Fibroblast of lung (primary cell): ENCODE measurements at regions not wholly inside any gene's neighbourhood (a gene's known extent, or its start where the extent isn't known, plus 50 kb on each side); places are given as distances from the start of the nearest gene placed in this dataset.

Experiments
- DNase-seq, 2 donors: peaks; one replicate each; pipeline versions ENCODE4 v3.0.0 to v3.0.0-alpha.2; 2010; ENCODE audit warnings: low read depth in 2 of 2
- H2AFZ ChIP-seq: 2 replicates; pipeline ENCODE4 v1.5.1; 2012; ENCODE audit warnings: low read length, control low read depth, inconsistent platforms
- H3K27ac ChIP-seq: 2 replicates; pipeline ENCODE4 v1.5.1; 2011; ENCODE audit warnings: low read length, control low read depth; ENCODE audit not compliant: insufficient read depth
- H3K27me3 ChIP-seq: 2 replicates; pipeline ENCODE4 v1.5.1; 2011; ENCODE audit warnings: mild to moderate bottlenecking, low read length; ENCODE audit not compliant: control insufficient read depth, insufficient read depth
- H3K36me3 ChIP-seq: 2 replicates; pipeline ENCODE4 v1.5.1; 2011; ENCODE audit warnings: low read length; ENCODE audit not compliant: control insufficient read depth, insufficient read depth
- H3K4me1 ChIP-seq: 2 replicates; pipeline ENCODE4 v1.5.1; 2011; ENCODE audit warnings: low read length; ENCODE audit not compliant: control insufficient read depth, insufficient read depth; ENCODE audit errors: extremely low read depth
- H3K4me2 ChIP-seq: 2 replicates; pipeline ENCODE4 v1.5.1; 2011; ENCODE audit warnings: low read length, control low read depth; ENCODE audit not compliant: insufficient read depth; ENCODE audit errors: extremely low read depth
- H3K4me3 ChIP-seq, 4 experiments: fragments of 200-600 bp in 1 of 4; sonication (generic) in 1 of 4; replicated peaks in 1 of 4; 2 replicates each; pipeline ENCODE4 v1.5.1; 2011 to 2016; ENCODE audit warnings: low read length in 4 of 4, low read depth in 3 of 4, mild to moderate bottlenecking in 3 of 4, control low read depth in 2 of 4, inconsistent platforms in 1 of 4, mixed read lengths in 1 of 4; ENCODE audit not compliant: insufficient read depth in 1 of 4; ENCODE audit errors: control extremely low read depth in 1 of 4
- H3K79me2 ChIP-seq: 2 replicates; pipeline ENCODE4 v1.5.1; 2012; ENCODE audit warnings: mild to moderate bottlenecking, low read length, inconsistent platforms; ENCODE audit not compliant: control insufficient read depth, insufficient read depth
- H3K9ac ChIP-seq: 2 replicates; pipeline ENCODE4 v1.5.1; 2011; ENCODE audit warnings: mild to moderate bottlenecking, low read length, control low read depth; ENCODE audit not compliant: insufficient read depth
- H3K9me3 ChIP-seq: 2 replicates; pipeline ENCODE4 v1.5.1; 2012; ENCODE audit warnings: low read depth, low read length; ENCODE audit not compliant: control insufficient read depth, insufficient read depth
- H4K20me1 ChIP-seq: 2 replicates; pipeline ENCODE4 v1.5.1; 2011; ENCODE audit warnings: low read length; ENCODE audit not compliant: control insufficient read depth, insufficient read depth; ENCODE audit errors: extremely low read depth
- EZH2 ChIP-seq: IDR thresholded peaks from 2 replicates; pipeline ENCODE4 v1.5.1; 2012; ENCODE audit warnings: low read length, control low read depth, mild to moderate bottlenecking; ENCODE audit errors: missing control alignments
- TF ChIP-seq, protein P1 (sequence below), 2 donors: IDR thresholded peaks in 1 of 2; conservative IDR thresholded peaks in 1 of 2; 1 replicate in 1 of 2; 2 replicates in 1 of 2; pipeline ENCODE4 v1.5.1; 2011 to 2012; ENCODE audit warnings: low read length in 2 of 2, control low read depth in 1 of 2, inconsistent platforms in 1 of 2, low read depth in 1 of 2, mild to moderate bottlenecking in 1 of 2

DNA sequence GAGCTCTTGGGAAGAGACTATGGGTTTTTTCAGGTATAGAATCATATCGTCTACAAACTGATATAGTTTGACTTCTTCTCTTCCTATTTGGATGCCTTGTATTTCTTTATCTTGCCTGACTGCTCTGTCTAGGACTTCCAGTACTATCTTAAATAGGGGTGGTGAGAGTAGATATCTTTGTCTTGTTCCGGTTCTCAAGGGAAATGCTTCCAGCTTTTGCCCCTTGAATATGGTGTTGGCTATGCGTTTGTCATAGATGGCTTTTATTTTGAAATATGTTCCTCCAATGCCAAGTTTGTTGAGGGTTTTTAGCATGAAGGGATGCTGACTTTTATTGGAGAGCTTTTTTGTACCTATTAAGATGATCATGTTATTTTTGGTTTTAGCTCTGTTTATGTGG, 170.3 kb downstream of the PTGER3 start:
- Histone ChIP-seq H3K9me3 (no peaks in the 10 kb centered on the region), H3K36me3 (no peaks in the 10 kb centered on the region), H3K4me1 (no peaks in the 10 kb centered on the region), H3K4me2 (no peak overlapping the region), H3K9ac (no peak overlapping the region), H4K20me1 (no peaks in the 10 kb centered on the region), H2AFZ (no peak overlapping the region), H3K4me3 (no peak overlapping the region), H3K27ac (no peak overlapping the region), H3K79me2 (no peaks in the 10 kb centered on the region), H3K27me3 (no peaks in the 10 kb centered on the region)
- TF ChIP-seq, protein P1, sequence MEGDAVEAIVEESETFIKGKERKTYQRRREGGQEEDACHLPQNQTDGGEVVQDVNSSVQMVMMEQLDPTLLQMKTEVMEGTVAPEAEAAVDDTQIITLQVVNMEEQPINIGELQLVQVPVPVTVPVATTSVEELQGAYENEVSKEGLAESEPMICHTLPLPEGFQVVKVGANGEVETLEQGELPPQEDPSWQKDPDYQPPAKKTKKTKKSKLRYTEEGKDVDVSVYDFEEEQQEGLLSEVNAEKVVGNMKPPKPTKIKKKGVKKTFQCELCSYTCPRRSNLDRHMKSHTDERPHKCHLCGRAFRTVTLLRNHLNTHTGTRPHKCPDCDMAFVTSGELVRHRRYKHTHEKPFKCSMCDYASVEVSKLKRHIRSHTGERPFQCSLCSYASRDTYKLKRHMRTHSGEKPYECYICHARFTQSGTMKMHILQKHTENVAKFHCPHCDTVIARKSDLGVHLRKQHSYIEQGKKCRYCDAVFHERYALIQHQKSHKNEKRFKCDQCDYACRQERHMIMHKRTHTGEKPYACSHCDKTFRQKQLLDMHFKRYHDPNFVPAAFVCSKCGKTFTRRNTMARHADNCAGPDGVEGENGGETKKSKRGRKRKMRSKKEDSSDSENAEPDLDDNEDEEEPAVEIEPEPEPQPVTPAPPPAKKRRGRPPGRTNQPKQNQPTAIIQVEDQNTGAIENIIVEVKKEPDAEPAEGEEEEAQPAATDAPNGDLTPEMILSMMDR (conservative IDR thresholded peaks at IDR 0.05 in 1 of 2, IDR thresholded peaks at IDR 0.05 in 1 of 2; ENCODE audit: low read depth in 1 of 2, low read length in 2 of 2) = no peak
- TF ChIP-seq EZH2 = no peak
- DNase-seq = no peak

DNA sequence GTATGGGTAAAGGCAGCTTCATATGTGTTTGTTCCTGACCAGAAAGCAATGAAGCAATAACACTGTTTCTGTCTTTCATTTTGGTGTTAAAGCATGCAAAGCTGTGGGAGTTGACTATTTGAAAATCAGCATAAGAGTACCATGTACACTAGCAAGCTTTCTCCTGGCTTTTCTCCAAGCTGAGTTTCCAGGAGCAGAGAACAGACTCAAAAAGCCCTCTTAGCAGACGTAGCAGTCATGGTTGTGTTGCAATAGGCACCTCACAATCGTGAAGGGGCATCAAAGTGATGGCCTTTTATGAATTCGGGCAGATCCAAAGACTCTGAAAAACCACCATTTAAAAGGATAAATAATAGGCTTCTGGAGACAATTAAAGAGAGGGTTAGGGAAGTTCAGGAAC, 159.7 kb downstream of the PTGER3 start:
- H3K36me3 ChIP-seq = no peaks in the 10 kb centered on the region
- no peaks in the 10 kb centered on the region for H3K79me2 ChIP-seq
- H3K4me2 ChIP-seq = no peak overlapping the region
- no peak for DNase-seq
- H3K27me3 ChIP-seq = no peaks in the 10 kb centered on the region
- no peak for TF ChIP-seq EZH2
- TF ChIP-seq, protein P1 (conservative IDR thresholded peaks at IDR 0.05 in 1 of 2, IDR thresholded peaks at IDR 0.05 in 1 of 2; ENCODE audit: low read depth in 1 of 2, low read length in 2 of 2) = no peak
- no peaks in the 10 kb centered on the region for H3K9me3 ChIP-seq
- no peak overlapping the region for H3K9ac ChIP-seq
- H3K4me3 ChIP-seq = no peak overlapping the region
- H3K4me1 ChIP-seq = no peaks in the 10 kb centered on the region
- H4K20me1 ChIP-seq = no peaks in the 10 kb centered on the region
- no peak overlapping the region for H3K27ac ChIP-seq
- no peak overlapping the region for H2AFZ ChIP-seq

DNA sequence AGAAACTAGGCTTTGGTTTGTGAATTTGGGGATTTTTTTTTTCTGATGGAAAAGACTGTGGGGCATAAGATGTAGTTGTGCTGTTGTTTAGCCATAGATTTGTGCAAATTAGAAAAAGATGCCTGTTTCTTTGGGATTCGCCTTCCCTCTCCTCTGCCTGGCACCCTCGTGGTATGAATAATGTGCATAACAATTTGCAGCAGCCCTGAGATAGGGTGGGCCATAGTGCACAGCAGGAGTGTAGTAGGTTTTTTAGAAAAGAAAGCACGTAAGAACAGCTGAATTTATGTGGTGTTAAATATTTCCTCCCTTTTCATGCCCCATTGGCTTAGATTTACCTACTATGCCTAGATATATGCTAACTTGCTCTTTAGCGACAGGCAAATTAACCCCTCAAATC, 158.9 kb downstream of the PTGER3 start:
- no peak overlapping the region for H2AFZ ChIP-seq
- H3K27ac ChIP-seq = no peak overlapping the region
- H3K27me3 ChIP-seq = no peaks in the 10 kb centered on the region
- no peaks in the 10 kb centered on the region for H4K20me1 ChIP-seq
- no peak overlapping the region for H3K4me2 ChIP-seq
- H3K9me3 ChIP-seq = no peaks in the 10 kb centered on the region
- no peaks in the 10 kb centered on the region for H3K4me1 ChIP-seq
- no peaks in the 10 kb centered on the region for H3K79me2 ChIP-seq
- no peak overlapping the region for H3K4me3 ChIP-seq
- no peaks in the 10 kb centered on the region for H3K36me3 ChIP-seq
- DNase-seq = no peak
- TF ChIP-seq, protein P1 (conservative IDR thresholded peaks at IDR 0.05 in 1 of 2, IDR thresholded peaks at IDR 0.05 in 1 of 2; ENCODE audit: low read depth in 1 of 2, low read length in 2 of 2) = no peak
- no peak for TF ChIP-seq EZH2
- no peak overlapping the region for H3K9ac ChIP-seq
